ENCODE measurements at regions not wholly inside any gene's neighbourhood (a gene's known extent, or its start where the extent isn't known, plus 50 kb on each side); places are given as distances from the start of the nearest gene placed in this dataset.

DNA sequence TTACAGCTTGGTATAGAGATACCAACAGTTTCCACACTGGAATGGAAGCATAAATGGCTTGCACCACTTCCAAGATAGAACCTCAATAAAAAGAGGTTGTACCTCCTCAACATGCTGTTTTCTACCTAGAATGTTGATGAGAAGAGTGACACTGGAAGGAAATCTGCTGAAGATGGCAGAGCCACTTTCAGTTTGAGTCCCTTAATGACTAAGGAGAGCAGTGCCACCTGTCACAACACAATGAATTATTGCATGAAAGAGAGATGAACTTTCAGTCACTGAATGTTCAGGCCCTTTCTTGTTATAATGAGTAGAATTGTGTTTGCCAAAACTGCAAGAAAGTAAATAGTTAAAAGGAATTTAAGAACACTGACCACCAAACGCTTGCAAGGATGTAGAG lies 958.5 kb downstream of the DTWD2 start:
- Histone ChIP-seq H2BK5ac (ENCODE audit: insufficient read length, low read length) (no peak overlapping the region), H3K56ac (ENCODE audit: insufficient read length, low read depth, low read length) (no peak overlapping the region), H4K8ac (replicated peaks; ENCODE audit: insufficient read length, low read depth, low read length) (no peak overlapping the region), H3T11ph (ENCODE audit: low read length) (no peak overlapping the region), H2AK5ac (ENCODE audit: insufficient read length, low read length) (no peak overlapping the region), H3K27ac (ENCODE audit: insufficient read length, low read depth, low read length) (no peak overlapping the region), H3K9ac (ENCODE audit: extremely low read depth, insufficient read length, low read length) (no peak overlapping the region), H4K20me1 (ENCODE audit: control insufficient read depth, insufficient read depth, insufficient read length) (no peaks in the 10 kb centered on the region), H2AFZ (ENCODE audit: low read length) (no peak overlapping the region), H3K79me2 (ENCODE audit: insufficient read depth, low read length) (no peaks in the 10 kb centered on the region), H2BK120ac (ENCODE audit: low read depth, low read length, poor library complexity, severe bottlenecking) (no peak overlapping the region), H3K18ac (ENCODE audit: insufficient read length, low read depth, low read length) (no peak overlapping the region), H3K4ac (ENCODE audit: low read depth, low read length) (no peak overlapping the region), H3K79me1 (ENCODE audit: insufficient read depth, low read depth, low read length, poor library complexity, severe bottlenecking) (no peaks in the 10 kb centered on the region), H3K27me3 (ENCODE audit: insufficient read depth, low read length) (no peaks in the 10 kb centered on the region), H4K91ac (ENCODE audit: insufficient read length, low read depth, low read length) (no peak overlapping the region), H3K23me2 (ENCODE audit: insufficient read length, low read depth, low read length, poor library complexity, severe bottlenecking) (no peaks in the 10 kb centered on the region), H2BK15ac (ENCODE audit: low read depth, low read length) (no peak overlapping the region), H2BK12ac (ENCODE audit: insufficient read length, low read depth, low read length) (no peak overlapping the region), H3K4me2 (ENCODE audit: insufficient read depth, insufficient read length, low read length) (no peak overlapping the region), H3K23ac (ENCODE audit: insufficient read length, low read depth, low read length) (no peak overlapping the region), H3K14ac (ENCODE audit: insufficient read depth, low read length) (no peak overlapping the region), H3K4me1 (ENCODE audit: insufficient read depth, low read length) (no peaks in the 10 kb centered on the region), H4K5ac (ENCODE audit: insufficient read length, low read depth, low read length) (no peak overlapping the region), H3K9me3 (ENCODE audit: control insufficient read depth, low read depth, low read length) (no peaks in the 10 kb centered on the region), H2BK20ac (ENCODE audit: low read depth, low read length, poor library complexity, severe bottlenecking) (no peak overlapping the region)
- H3K27me3 Mint-ChIP-seq (ENCODE audit: low read depth) = no peaks in the 10 kb centered on the region; the same call in 1 of the 2 replicates
- DNase-seq = no peak
- WGBS (ENCODE audit: extremely low coverage, insufficient read length, low lambda C conversion rate) = no CpG with 5 or more reads among the region's 1 CpG
- no peak overlapping the region for H3K27ac Mint-ChIP-seq
- no peaks in the 10 kb centered on the region for H3K4me1 Mint-ChIP-seq
- no peak overlapping the region for H3K4me3 Mint-ChIP-seq
- TF ChIP-seq CTCF (conservative IDR thresholded peaks at IDR 0.05) = no peak
- H3K36me3 Mint-ChIP-seq (ENCODE audit: insufficient read depth in 1 of 3, low read depth in 3 of 3) = peaks cover 0 to 5% (median 0%) of the 10 kb centered on the region in 3 experiments; a peak in 3 of 7 replicates
- H3K9me3 Mint-ChIP-seq = peaks cover 3 to 5% of the 10 kb centered on the region in 2 experiments; a peak in 3 of 5 replicates
